ENCODE measurements at regions not wholly inside any gene's neighbourhood (a gene's known extent, or its start where the extent isn't known, plus 50 kb on each side); places are given as distances from the start of the nearest gene placed in this dataset.

- Histone ChIP-seq H3K9ac (ENCODE audit: low read depth in 2 of 2, low read length in 2 of 2) (no peak overlapping the region), H3K4me1 (no peaks in the 10 kb centered on the region), H3K9me3 (no peaks in the 10 kb centered on the region), H3K27ac (no peak overlapping the region), H3K36me3 (no peaks in the 10 kb centered on the region), H3K4me3 (no peak overlapping the region), H3K27me3 (no peaks in the 10 kb centered on the region)
- TF ChIP-seq CTCF (IDR thresholded peaks at IDR 0.05) = no peak
- intact Hi-C loops (cut with DNase I) = no loop called here
- no peak for DNase-seq
Measured at GRCh38 chr7:81280531-81280930, 361.7 kb upstream of the SEMA3C start.

DNA sequence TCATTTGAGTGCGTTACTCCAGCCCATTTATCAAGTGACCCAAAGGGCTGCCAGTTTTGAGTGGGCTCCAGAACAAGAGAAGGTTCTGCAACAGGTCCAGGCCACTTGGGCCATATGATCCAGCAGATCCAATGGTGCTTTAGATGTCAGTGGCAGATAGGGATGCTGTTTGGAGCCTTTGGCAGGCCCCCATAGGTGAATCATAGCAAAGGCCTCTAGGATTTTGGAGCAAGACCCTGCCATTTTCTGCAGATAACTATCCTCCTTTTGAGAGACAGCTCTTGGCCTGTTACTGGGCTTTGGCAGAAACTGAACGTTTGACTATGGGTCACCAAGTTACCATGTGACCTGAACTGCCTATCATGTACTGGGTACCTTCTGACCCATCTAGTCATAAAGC lies 358.8 kb upstream of the SEMA3C start:
- H3K9ac ChIP-seq (ENCODE audit: low read depth in 2 of 2, low read length in 2 of 2) = no peak overlapping the region
- no peak for DNase-seq
- intact Hi-C loops (cut with DNase I) = no loop called here
- H3K27ac ChIP-seq = no peak overlapping the region
- no peak overlapping the region for H3K4me3 ChIP-seq
- H3K4me1 ChIP-seq = no peaks in the 10 kb centered on the region
- H3K27me3 ChIP-seq = no peaks in the 10 kb centered on the region
- no peaks in the 10 kb centered on the region for H3K36me3 ChIP-seq
- no peaks in the 10 kb centered on the region for H3K9me3 ChIP-seq
- no peak for TF ChIP-seq CTCF (IDR thresholded peaks at IDR 0.05)

DNA sequence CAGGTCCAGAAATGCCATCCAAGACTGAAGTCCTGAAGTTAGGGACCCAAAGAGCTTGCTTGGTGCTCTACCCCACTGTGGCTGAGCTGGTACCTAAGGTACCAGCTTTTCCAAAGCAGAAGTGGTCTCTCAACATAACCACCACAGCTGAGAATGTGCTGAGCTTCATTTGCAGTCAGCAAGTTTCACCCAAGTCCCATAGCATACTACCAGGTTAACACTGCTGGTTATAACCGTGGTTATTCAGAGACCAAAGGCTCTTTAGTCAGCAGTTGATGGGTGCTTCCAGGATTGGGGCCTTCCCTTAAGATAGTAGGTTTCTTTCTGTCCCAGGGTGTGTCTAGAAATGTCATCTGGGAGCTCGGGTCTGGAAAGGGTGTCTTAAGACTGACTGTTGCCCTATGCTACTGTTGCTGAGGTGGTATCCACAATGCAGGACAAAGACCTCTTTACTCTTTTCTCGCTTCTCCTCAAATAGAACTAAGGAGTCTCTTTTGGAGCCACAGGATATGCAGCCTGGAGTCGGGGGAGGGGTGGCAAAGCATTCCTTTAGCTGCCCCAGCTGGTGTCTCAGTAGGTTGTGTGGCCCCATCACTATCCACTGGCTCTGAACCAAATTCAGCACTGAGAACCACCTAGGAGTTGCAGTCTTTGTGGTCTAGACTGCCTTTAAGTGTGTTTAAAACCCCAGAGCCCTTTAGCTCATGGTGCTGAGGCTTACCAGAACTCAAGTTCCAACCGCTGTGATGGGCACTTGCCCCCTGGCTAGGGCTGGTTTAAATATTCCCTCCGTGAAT lies 354.9 kb upstream of the SEMA3C start:
- H3K9ac ChIP-seq (ENCODE audit: low read depth in 2 of 2, low read length in 2 of 2) = no peak overlapping the region
- H3K27ac ChIP-seq = no peak overlapping the region
- H3K4me1 ChIP-seq = no peaks in the 10 kb centered on the region
- no peak for DNase-seq
- intact Hi-C loops (cut with DNase I) = no loop called here
- H3K27me3 ChIP-seq = no peaks in the 10 kb centered on the region
- H3K9me3 ChIP-seq = no peaks in the 10 kb centered on the region
- TF ChIP-seq CTCF (IDR thresholded peaks at IDR 0.05) = no peak
- H3K4me3 ChIP-seq = no peak overlapping the region
- no peaks in the 10 kb centered on the region for H3K36me3 ChIP-seq

DNA sequence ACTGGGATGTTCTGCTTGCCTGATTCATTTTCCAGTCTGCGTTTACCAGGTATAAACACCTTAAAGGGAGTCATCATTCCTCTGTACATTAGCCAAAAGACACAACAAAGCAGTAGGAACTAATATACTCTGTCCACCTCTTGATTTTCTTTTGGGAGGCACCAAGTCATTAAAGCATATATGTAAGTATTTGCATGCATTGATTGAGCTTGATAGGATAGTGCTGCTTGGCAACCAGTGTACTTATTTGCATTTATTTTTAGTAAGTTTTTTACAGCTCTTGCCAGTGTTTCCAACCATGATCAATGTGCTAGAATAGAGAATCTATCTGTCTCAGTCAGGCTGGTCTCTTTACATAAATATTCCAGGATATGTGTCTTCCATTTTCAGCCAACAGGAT lies 353.3 kb upstream of the SEMA3C start:
- DNase-seq = no peak
- intact Hi-C loops (cut with DNase I) = no loop called here

GRCh38 chr7:81268551-81268950 lies 349.7 kb upstream of the SEMA3C start:
- Histone ChIP-seq H3K36me3 (no peaks in the 10 kb centered on the region), H3K27me3 (no peaks in the 10 kb centered on the region), H3K27ac (no peak overlapping the region), H3K4me1 (no peaks in the 10 kb centered on the region), H3K9ac (ENCODE audit: low read depth in 2 of 2, low read length in 2 of 2) (no peak overlapping the region), H3K4me3 (no peak overlapping the region), H3K9me3 (no peaks in the 10 kb centered on the region)
- intact Hi-C loops (cut with DNase I) = no loop called here
- DNase-seq = no peak
- no peak for TF ChIP-seq CTCF (IDR thresholded peaks at IDR 0.05)

More for the DNA sequence above, 353.3 kb upstream of the SEMA3C start:
- no peaks in the 10 kb centered on the region for H3K36me3 ChIP-seq
- no peaks in the 10 kb centered on the region for H3K27me3 ChIP-seq
- no peaks in the 10 kb centered on the region for H3K4me1 ChIP-seq
- no peaks in the 10 kb centered on the region for H3K9me3 ChIP-seq
- H3K27ac ChIP-seq = no peak overlapping the region
- H3K9ac ChIP-seq (ENCODE audit: low read depth in 2 of 2, low read length in 2 of 2) = no peak overlapping the region
- H3K4me3 ChIP-seq = no peak overlapping the region
- TF ChIP-seq CTCF (IDR thresholded peaks at IDR 0.05) = no peak
